ENCODE measurements at regions not wholly inside any gene's neighbourhood (a gene's known extent, or its start where the extent isn't known, plus 50 kb on each side); places are given as distances from the start of the nearest gene placed in this dataset.

GRCh38 chr12:89087876-89088275 is 264.4 kb downstream of the DUSP6 start:
- Histone ChIP-seq H3K27me3 (ENCODE audit: control insufficient read depth, insufficient read depth, low read length, poor library complexity, severe bottlenecking) (no peaks in the 10 kb centered on the region), H3K4me3 (ENCODE audit: low read length) (peak overlapping the region; percentile 20), H3K9ac (ENCODE audit: extremely low read depth, low read length, poor library complexity, severe bottlenecking) (peak overlapping the region; percentile 31), H3K4me1 (ENCODE audit: control insufficient read depth, insufficient read depth, low read length) (peaks cover 5% of the 10 kb centered on the region), H3K9me3 (ENCODE audit: control insufficient read depth, low read length) (peaks cover 38% of the 10 kb centered on the region), H3K27ac (ENCODE audit: low read depth, low read length) (peak overlapping the region; percentile 21), H3K36me3 (ENCODE audit: control insufficient read depth, insufficient read depth, low read length) (no peaks in the 10 kb centered on the region)
- peaks cover 14% of the 10 kb centered on the region for H3K36me3 Mint-ChIP-seq (ENCODE audit: low read depth)
- no peaks in the 10 kb centered on the region for H3K27me3 Mint-ChIP-seq (ENCODE audit: insufficient read depth)
- H3K4me1 Mint-ChIP-seq: peaks cover 26% of the 10 kb centered on the region
- DNase-seq: peak; percentile 73
- peak overlapping the region; percentile 69 for H3K27ac Mint-ChIP-seq
- TF ChIP-seq CTCF (conservative IDR thresholded peaks at IDR 0.05): peak; percentile 16
- peak overlapping the region; percentile 4 for H3K4me3 Mint-ChIP-seq
- H3K9me3 Mint-ChIP-seq: peaks cover 34% of the 10 kb centered on the region
- WGBS, 2 experiments (ENCODE audit: insufficient coverage in 1 of 2, insufficient read length in 1 of 2): 0 to 14% methylated on average over 1 of the region's 1 CpG

DNA sequence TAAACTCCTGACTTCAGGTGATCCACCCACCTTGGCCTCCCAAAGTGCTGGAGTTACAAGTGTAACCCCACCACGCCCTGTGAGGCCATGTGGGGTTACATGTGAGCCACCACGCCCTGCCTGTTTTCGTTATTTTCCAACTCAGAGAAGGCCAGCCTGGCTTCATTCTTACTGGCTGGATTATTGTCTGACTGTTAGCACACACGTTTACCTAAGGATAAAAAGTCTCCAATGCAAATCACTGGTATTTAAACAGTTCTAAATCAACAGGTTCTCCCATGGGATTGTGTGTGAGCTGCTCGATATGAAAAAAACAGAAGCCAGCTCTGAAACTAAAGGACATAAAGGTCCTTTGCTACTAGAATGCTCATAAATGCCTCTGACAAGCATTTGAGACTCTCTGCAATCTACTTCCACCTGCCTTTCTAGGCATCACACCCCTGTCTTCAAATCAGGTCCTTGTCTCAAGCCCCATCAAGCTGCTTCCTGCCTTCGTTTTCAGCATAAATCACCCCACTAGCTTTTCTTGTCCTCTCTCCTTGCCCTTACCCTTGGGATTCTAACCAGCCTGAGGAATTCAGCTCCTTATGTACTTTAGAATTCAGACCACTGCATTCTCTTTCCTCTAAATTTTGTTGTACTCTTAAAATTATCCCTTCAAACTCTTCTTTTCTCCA is 265.0 kb downstream of the DUSP6 start:
- Histone ChIP-seq H3K9ac (ENCODE audit: extremely low read depth, low read length, poor library complexity, severe bottlenecking) (peak overlapping the region; percentile 31), H3K27me3 (ENCODE audit: control insufficient read depth, insufficient read depth, low read length, poor library complexity, severe bottlenecking) (no peaks in the 10 kb centered on the region), H3K27ac (ENCODE audit: low read depth, low read length) (peak overlapping the region; percentile 21), H3K4me1 (ENCODE audit: control insufficient read depth, insufficient read depth, low read length) (peaks cover 5% of the 10 kb centered on the region), H3K9me3 (ENCODE audit: control insufficient read depth, low read length) (peaks cover 32% of the 10 kb centered on the region), H3K36me3 (ENCODE audit: control insufficient read depth, insufficient read depth, low read length) (no peaks in the 10 kb centered on the region), H3K4me3 (ENCODE audit: low read length) (no peak overlapping the region)
- Mint-ChIP-seq H3K4me1 (peaks cover 30% of the 10 kb centered on the region), H3K27me3 (ENCODE audit: insufficient read depth) (no peaks in the 10 kb centered on the region), H3K4me3 (no peak overlapping the region), H3K36me3 (ENCODE audit: low read depth) (peaks cover 14% of the 10 kb centered on the region), H3K27ac (peak overlapping the region; percentile 69), H3K9me3 (peaks cover 29% of the 10 kb centered on the region)
- TF ChIP-seq CTCF (conservative IDR thresholded peaks at IDR 0.05): no peak
- WGBS, 2 experiments (ENCODE audit: insufficient coverage in 1 of 2, insufficient read length in 1 of 2): 80 to 82% methylated on average over 6 of the region's 6 CpGs
- DNase-seq: peak; percentile 70

DNA sequence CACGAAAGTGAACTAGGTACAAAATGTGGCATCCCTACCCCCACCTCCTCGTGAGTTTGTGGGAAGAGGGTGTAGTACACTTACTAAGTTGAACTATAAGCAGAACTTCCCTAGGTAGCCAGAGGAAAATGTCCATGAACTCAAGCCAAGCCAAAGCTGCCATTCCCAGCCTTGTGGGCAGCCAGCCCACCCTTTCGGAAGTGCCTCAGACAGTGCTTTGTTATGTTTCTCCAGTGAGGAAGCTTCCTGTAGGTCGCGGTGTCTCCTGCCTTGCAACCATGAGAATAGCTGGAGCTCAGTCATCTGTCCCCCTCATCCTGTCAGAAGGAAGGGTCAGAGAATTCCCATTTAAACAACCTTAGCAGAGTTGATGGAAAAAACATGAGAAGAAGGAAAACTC is 266.9 kb downstream of the DUSP6 start:
- H3K4me1 ChIP-seq (ENCODE audit: control insufficient read depth, insufficient read depth, low read length): peaks cover 7% of the 10 kb centered on the region
- DNase-seq: peak; percentile 60
- Mint-ChIP-seq H3K4me1 (peaks cover 49% of the 10 kb centered on the region), H3K4me3 (no peak overlapping the region), H3K27ac (no peak overlapping the region), H3K9me3 (peaks cover 10% of the 10 kb centered on the region), H3K36me3 (ENCODE audit: low read depth) (peaks cover 4% of the 10 kb centered on the region), H3K27me3 (ENCODE audit: insufficient read depth) (no peaks in the 10 kb centered on the region)
- H3K9ac ChIP-seq (ENCODE audit: extremely low read depth, low read length, poor library complexity, severe bottlenecking): no peak overlapping the region
- no peaks in the 10 kb centered on the region for H3K27me3 ChIP-seq (ENCODE audit: control insufficient read depth, insufficient read depth, low read length, poor library complexity, severe bottlenecking)
- H3K27ac ChIP-seq (ENCODE audit: low read depth, low read length): no peak overlapping the region
- H3K36me3 ChIP-seq (ENCODE audit: control insufficient read depth, insufficient read depth, low read length): no peaks in the 10 kb centered on the region
- H3K4me3 ChIP-seq (ENCODE audit: low read length): no peak overlapping the region
- 82 to 85% methylated on average over 4 to 5 of the region's 5 CpGs for WGBS, 2 experiments (ENCODE audit: insufficient coverage in 1 of 2, insufficient read length in 1 of 2)
- TF ChIP-seq CTCF (conservative IDR thresholded peaks at IDR 0.05): no peak
- H3K9me3 ChIP-seq (ENCODE audit: control insufficient read depth, low read length): peaks cover 14% of the 10 kb centered on the region
